GM23338 (cell line): ENCODE measurements at regions not wholly inside any gene's neighbourhood (a gene's known extent, or its start where the extent isn't known, plus 50 kb on each side); places are given as distances from the start of the nearest gene placed in this dataset.

Source experiments
- ATAC-seq: fragments of 200-7000 bp; cut with Tn5 transposase; 3 replicates; pipeline ENCODE4 v1.9.1; 2020
- DNase-seq: peaks from one replicate; pipeline ENCODE4 v3.0.0-alpha.2; 2015; ENCODE audit warnings: low spot score
- H2AFZ ChIP-seq: fragments of 200-600 bp; sonication (generic); 2 replicates; pipeline ENCODE4 v1.8.0; 2016; ENCODE audit warnings: antibody characterized with exemption, mild to moderate bottlenecking, moderate library complexity
- H3F3A ChIP-seq: fragments of 200-600 bp; sonication (generic); replicated peaks from 2 replicates; pipeline ENCODE4 v1.8.0; 2017; ENCODE audit warnings: antibody characterized with exemption, mixed run types, low read depth
- H3K27ac ChIP-seq: fragments of 200-600 bp; sonication (generic); 2 replicates; pipeline ENCODE4 v1.6.1; 2016; ENCODE audit warnings: low read depth
- H3K27me3 ChIP-seq: fragments of 200-600 bp; sonication (generic); 2 replicates; pipeline ENCODE4 v1.8.0; 2016; ENCODE audit warnings: mild to moderate bottlenecking, mixed run types, moderate library complexity; ENCODE audit not compliant: insufficient read depth
- H3K36me3 ChIP-seq: fragments of 200-600 bp; sonication (generic); 2 replicates; pipeline ENCODE4 v1.8.0; 2016; ENCODE audit warnings: mild to moderate bottlenecking; ENCODE audit not compliant: insufficient read depth
- H3K4me1 ChIP-seq: fragments of 200-600 bp; sonication (generic); 2 replicates; pipeline ENCODE4 v1.8.0; 2016; ENCODE audit warnings: mild to moderate bottlenecking, moderate library complexity; ENCODE audit not compliant: insufficient read depth
- H3K4me2 ChIP-seq: fragments of 200-600 bp; sonication (generic); 2 replicates; pipeline ENCODE4 v1.7.1; 2017; ENCODE audit warnings: mixed run types
- H3K4me3 ChIP-seq: fragments of 200-600 bp; sonication (generic); 2 replicates; pipeline ENCODE4 v1.6.1; 2016; ENCODE audit warnings: mixed run types
- H3K79me2 ChIP-seq: fragments of 200-600 bp; sonication (generic); replicated peaks from 2 replicates; pipeline ENCODE4 v1.8.0; 2017; ENCODE audit warnings: mild to moderate bottlenecking; ENCODE audit not compliant: insufficient read depth
- H3K9me2 ChIP-seq: fragments of 200-600 bp; sonication (generic); 2 replicates; pipeline ENCODE4 v1.8.0; 2017; ENCODE audit not compliant: insufficient read depth
- H4K20me1 ChIP-seq: fragments of 200-600 bp; sonication (generic); replicated peaks from 2 replicates; pipeline ENCODE4 v1.8.0; 2017; ENCODE audit warnings: mild to moderate bottlenecking; ENCODE audit not compliant: insufficient read depth
- H3K27ac Mint-ChIP-seq: 2 replicates; pipeline ENCODE4 v1.8.0; 2020; ENCODE audit warnings: inconsistent platforms, mild to moderate bottlenecking, moderate library complexity, mixed read lengths
- H3K27me3 Mint-ChIP-seq: 3 replicates; pipeline ENCODE4 v1.8.0; 2022; ENCODE audit warnings: low read depth, mild to moderate bottlenecking, moderate library complexity, mixed read lengths, inconsistent platforms; ENCODE audit not compliant: insufficient read depth, poor library complexity
- H3K36me3 Mint-ChIP-seq: 3 replicates; pipeline ENCODE4 v1.8.0; 2021; ENCODE audit warnings: low read depth, mild to moderate bottlenecking, inconsistent platforms, moderate library complexity, mixed read lengths
- H3K4me1 Mint-ChIP-seq: 3 replicates; pipeline ENCODE4 v1.8.0; 2020; ENCODE audit warnings: mild to moderate bottlenecking, inconsistent platforms, mixed read lengths
- H3K4me3 Mint-ChIP-seq: 3 replicates; pipeline ENCODE4 v1.8.0; 2021; ENCODE audit warnings: moderate library complexity, mild to moderate bottlenecking, inconsistent platforms, mixed read lengths
- H3K9me3 Mint-ChIP-seq: 3 replicates; pipeline ENCODE4 v1.8.0; 2020; ENCODE audit warnings: moderate library complexity, mild to moderate bottlenecking, inconsistent platforms, mixed read lengths
- CTCF ChIP-seq, 2 experiments: fragments of 200-600 bp in 1 of 2; sonication (generic) in 1 of 2; conservative IDR thresholded peaks; 2 replicates each; pipeline versions ENCODE4 v1.5.1 to v1.6.1; 2016 to 2017; ENCODE audit warnings: antibody characterized with exemption in 2 of 2, low read depth in 2 of 2, mild to moderate bottlenecking in 2 of 2, moderate library complexity in 1 of 2
- ETS1 ChIP-seq: IDR thresholded peaks from 2 replicates; pipeline ENCODE4 v1.6.1; 2016; ENCODE audit warnings: antibody characterized with exemption
- JUNB ChIP-seq: IDR thresholded peaks from one replicate; pipeline ENCODE4 v1.6.1; 2016; ENCODE audit warnings: antibody characterized with exemption; ENCODE audit not compliant: unreplicated experiment
- REST ChIP-seq: IDR thresholded peaks from one replicate; pipeline ENCODE4 v1.6.1; 2018; ENCODE audit warnings: antibody characterized with exemption; ENCODE audit not compliant: unreplicated experiment
- STAT1 ChIP-seq: IDR thresholded peaks from one replicate; pipeline ENCODE4 v1.6.1; 2016; ENCODE audit warnings: antibody characterized with exemption; ENCODE audit not compliant: unreplicated experiment
- ZNF114 ChIP-seq: fragments of 250-450 bp; sonication (Bioruptor Pico); IDR thresholded peaks from 2 replicates; pipeline ENCODE4 v1.5.0; 2020; ENCODE audit warnings: mild to moderate bottlenecking, moderate library complexity

- TF ChIP-seq ETS1 (no peak), JUNB (no peak)
Observed at GRCh38 chr14:49489341-49489740, 96.8 kb downstream of the RPS29 start (continued).

GRCh38 chr14:49487238-49487637 is 98.9 kb downstream of the RPS29 start:
- no peak for ATAC-seq
- no peak overlapping the region for H2AFZ ChIP-seq

More at GRCh38 chr14:49487238-49487637, 98.9 kb downstream of the RPS29 start:
- TF ChIP-seq STAT1 (no peak), REST (no peak), CTCF (conservative IDR thresholded peaks at IDR 0.05; ENCODE audit: low read depth in 2 of 2) (no peak), ZNF114 (CRISPR knock-in tag) (no peak), ETS1 (no peak)
- no peak overlapping the region for H3K4me3 Mint-ChIP-seq
- no peaks in the 10 kb centered on the region for H3K36me3 ChIP-seq
- H4K20me1 ChIP-seq, result no peaks in the 10 kb centered on the region
- H3K27me3 Mint-ChIP-seq, result no peaks in the 10 kb centered on the region
- H3K4me1 ChIP-seq, result peaks cover 7% of the 10 kb centered on the region; the same call in 1 of the 2 replicates
- H3K9me3 Mint-ChIP-seq, result no peaks in the 10 kb centered on the region; the same call in 2 of the 3 replicates
- no peak overlapping the region for H3K4me3 ChIP-seq
- H3K27me3 ChIP-seq, result no peaks in the 10 kb centered on the region
- peaks cover 8% of the 10 kb centered on the region for H3K4me1 Mint-ChIP-seq
- H3K9me2 ChIP-seq, result no peaks in the 10 kb centered on the region
- no peaks in the 10 kb centered on the region; the same call in 2 of the 3 replicates for H3K36me3 Mint-ChIP-seq
- DNase-seq, result no peak
- no peak overlapping the region for H3K27ac ChIP-seq
- no peak overlapping the region for H3K4me2 ChIP-seq
- no peaks in the 10 kb centered on the region for H3F3A ChIP-seq
- no peak overlapping the region for H3K27ac Mint-ChIP-seq
- no peaks in the 10 kb centered on the region for H3K79me2 ChIP-seq
